NCI-H748 treated with DMSO at 0.1 percent for 48 hours (cell line): ENCODE measurements at regions not wholly inside any gene's neighbourhood (a gene's known extent, or its start where the extent isn't known, plus 50 kb on each side); places are given as distances from the start of the nearest gene placed in this dataset.

ENCODE experiments used
- DNase-seq: peaks from one replicate; lab custom pipeline; 2025; lab: John Stamatoyannopoulos, UW

DNA sequence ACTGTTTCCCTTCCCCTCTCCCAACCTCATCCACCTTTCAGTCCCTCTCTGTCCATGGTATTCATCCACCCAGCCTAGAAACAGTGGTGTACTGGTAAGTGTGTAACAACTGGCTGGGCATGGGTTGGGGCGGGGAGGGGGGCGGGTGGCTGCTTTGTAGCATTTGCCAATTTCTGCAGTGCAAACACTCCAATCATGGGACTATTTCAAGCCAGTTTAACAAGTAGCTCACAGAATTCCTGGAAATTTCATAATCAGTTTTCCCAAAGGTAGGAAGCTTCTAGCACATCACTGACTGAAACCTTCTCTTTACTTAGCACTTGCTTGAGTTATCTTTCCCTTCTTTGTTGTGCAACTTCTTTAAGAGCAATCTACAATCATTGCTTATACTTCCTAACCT is 100.8 kb upstream of the WASF3 start:
- DNase-seq = no peak

DNA sequence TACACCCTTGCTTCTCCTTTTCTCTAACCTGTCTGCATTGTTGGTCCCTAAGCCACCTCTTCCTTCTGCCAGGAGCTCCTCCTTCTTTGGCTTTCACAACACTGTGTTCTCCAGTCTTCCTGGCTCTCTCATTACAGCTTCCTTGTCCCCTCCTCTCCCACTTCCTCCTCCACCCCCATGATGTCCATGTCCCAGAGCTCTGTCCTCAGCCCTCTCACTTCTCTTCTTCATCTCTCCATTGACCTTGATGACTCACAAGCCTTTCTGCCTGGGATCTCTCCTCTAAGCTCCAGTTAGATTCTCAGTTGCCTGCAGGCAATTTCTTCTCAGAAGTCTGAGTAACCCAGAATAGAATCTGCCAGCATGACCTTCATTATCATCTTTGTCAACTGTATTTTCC is 100.3 kb upstream of the WASF3 start:
- no peak for DNase-seq

DNA sequence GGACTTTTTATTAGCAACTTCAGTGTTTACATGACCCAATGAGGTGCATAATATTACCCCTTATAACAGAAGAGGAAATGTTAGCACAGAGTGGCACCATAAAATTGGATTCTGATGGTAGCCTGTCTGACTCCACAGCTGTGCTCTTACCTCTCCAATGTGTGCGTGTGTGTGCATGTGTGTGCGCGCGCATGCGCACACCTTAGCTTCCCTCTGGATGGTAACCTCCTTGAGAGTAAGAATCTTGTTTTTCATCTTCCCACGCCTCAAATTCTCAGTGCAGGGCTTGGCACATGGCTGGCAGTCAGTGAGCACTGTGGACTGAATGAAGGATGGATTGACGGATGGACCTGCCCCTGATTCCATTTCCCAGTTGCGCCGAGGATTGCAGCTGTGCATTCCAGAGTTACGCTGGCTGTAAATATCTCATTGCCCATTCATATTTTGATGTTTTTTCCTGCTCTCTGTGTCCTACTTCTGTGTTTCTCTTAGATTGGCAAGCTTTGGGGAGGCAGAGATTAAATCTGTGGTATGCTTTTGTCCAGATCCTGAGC is 99.2 kb upstream of the WASF3 start:
- no peak for DNase-seq

DNA sequence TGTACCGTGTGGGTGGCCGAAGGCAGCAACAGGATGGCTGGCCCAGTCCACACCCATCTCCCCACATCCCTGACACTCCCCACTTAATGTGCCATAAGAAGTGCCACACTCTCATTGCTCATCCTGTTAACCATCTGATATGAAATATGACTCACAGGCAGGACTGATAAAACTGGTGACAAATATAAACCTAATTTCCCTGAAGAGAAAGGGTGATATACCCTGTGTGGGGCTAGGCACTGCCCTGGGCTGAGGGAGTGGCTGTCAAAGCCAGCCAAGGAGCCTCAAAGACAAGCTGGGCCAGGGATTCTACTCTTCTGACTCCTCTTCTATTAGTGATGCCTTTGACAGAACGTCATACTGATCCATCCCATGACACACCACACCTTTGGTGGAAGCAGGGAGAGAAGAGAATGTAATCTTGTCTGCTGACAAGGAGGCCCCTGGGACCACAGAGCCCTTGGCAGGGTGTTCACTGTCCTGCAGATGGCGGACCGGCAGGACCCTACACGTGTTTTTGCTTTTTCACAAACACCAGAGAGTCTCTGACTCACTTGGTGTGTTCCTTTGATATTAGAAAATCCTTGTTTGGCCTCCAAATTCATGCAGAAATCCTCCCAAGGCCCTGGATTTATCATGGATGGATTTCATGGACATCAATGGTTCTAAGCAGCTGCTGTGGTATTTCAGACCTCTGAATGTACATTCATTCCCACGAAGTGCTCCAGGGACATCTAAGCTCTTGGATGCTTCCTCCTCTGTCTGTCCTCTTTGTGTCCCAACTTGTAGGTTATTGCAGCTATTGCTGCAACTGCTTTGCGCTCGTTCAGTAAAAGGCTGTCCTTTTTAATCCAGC is 98.0 kb upstream of the WASF3 start:
- DNase-seq = no peak

DNA sequence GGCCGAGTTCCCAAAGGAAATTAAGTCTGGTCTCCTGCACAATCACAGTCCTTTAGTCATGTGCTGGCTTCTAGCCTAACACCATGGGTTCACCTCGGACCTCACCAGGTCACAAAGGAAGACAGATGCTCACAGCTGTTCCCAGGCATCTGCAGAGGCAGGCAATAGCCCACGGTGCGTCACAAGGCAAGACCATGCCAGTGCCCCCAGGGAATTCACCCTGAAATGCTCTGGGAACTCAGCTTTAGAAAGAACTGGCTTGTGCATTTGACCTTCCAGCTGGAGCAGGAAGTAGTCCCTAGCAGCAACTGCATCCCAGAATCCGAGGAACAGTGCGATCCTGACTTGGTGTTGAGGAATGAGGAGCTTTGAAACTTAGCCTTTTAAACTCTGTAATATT is 96.8 kb upstream of the WASF3 start:
- DNase-seq = no peak

DNA sequence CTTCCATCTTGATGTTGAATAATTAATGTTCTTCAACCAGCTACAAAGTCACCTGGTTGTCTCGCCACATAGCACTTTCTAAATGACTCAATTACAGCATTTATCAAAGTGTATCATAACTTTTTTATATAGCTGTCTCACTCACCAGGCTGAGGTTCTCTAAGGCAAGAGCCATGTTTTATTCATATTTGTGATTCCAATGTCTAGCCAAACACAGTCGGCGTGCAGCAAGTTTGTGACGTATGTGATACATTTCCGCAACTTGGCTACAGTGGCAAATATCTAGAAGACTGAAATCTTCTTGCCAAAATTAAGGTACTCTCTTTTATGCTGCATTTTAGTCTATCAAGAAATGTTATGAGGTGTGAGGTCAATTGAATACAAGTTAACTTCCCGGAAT is 94.2 kb upstream of the WASF3 start:
- no peak for DNase-seq

DNA sequence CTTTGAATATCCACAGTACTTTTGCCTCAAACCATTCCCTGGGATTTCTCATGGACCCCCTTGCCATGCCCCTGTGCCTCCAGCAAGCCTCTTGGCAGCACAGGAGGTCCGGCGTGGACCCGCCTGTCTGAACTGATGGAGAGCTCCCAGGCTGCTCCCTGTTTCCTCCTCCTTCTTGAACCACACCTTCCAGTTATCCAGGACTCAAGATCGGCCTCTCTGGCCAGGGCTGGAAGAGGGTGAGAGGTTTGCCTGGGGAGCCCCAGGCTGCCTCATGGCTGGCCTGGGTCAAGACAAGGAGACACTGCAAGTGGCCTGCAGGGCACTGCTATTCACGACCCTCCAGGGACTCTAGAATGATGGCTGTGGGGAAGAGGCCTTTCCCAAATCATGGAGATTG is 93.6 kb upstream of the WASF3 start:
- DNase-seq = no peak

DNA sequence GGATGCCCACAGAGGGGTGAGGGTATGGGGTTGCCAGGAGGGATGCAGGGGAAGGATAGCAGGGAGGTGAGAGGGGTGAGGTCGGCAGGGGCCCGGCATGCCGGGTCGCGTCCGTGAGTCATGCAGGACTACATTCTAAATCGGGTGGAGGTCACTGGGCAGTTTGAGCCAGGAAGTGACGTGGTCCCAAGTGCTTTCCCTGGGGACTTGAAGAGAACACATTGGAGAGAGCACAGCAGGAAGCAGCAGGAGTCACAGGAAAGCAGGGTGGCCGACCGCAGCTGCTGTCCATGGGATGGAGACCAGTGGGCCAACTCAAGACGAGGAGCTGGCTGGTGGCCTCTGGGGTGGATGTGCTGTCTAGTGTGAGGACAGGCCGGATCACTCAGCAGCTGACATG is 92.0 kb upstream of the WASF3 start:
- DNase-seq = no peak

DNA sequence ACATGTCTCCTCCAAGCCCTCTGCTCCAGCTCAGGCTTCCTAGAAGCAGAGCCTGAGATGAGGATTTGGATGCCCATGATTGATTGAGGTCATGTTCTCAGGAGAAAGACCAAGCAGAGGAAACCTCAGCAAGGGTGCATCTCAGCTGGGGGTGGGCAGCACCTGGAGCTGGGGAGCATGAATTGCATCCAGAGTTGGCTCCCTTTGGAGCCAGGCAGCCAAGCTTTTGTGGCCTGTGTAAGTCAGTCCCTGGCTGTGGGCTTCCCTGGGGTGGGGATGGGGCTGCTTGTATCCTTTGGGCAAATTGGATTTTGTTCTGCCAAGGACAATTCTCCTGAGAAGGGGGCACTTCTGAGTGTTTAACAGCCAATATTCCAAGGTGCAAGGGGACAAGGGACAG is 91.5 kb upstream of the WASF3 start:
- no peak for DNase-seq

DNA sequence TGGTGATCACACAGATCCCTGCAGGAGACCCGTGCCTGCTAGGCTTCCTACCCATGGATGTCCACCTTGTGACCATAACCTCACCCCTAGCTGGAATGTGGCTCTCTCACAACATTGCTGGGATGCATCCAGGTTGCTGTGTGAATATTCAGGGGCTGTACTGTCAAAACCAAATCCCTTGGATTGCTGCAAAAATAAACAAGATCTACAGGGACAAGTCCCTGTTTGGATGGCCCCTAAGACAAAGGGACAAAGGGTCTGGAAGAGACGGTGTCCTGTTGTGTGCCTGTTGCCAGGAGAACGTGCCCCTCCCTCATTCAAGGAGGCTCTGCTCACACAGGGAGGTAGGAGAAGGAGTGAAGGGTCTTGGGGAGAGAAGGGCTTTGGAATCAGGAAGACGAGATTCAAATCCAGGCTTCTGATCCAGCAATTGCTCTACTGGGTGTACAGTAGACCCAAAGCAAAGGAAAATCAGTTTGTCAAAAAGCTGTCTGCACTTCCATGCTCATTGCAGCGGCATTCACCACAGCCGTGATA is 89.2 kb upstream of the WASF3 start:
- DNase-seq = no peak

DNA sequence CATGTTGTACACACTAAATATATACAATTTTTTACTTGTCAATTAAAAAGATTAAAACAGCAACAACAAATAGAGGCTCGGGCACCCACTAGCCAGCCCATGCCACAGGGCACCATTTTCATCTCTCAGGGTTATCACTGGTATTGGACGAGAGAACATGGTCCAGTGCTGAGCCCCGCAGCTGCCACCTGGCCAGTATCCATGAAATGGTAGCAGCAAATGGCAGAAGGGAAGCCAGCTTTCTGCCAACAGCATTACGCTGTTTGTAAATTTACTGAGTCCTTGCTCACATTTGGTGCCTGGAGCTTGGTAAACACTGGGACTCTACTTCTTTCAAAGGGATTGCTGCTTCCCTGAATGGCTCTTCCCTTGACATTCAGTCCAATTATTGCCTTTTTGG is 87.9 kb upstream of the WASF3 start:
- DNase-seq = peak; percentile 42

DNA sequence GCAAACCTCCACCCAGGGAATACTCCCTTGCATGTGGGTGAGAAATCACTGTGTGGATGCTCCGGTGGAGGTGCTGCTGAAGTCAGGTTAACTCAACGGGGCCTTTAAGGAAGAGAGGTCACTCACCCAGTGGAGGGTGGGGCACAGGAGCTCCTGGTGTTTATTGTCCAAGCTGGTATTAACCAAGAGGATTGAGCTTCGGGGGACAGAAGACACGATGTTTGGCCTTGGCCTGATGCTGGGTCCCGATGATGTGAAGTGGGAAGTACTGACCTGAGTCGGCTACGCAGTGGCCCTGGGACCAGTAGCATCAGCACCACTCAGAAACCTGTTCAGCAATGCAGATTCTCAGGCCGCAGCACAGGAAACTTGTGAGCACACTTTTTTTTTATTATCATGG is 85.7 kb upstream of the WASF3 start:
- no peak for DNase-seq

DNA sequence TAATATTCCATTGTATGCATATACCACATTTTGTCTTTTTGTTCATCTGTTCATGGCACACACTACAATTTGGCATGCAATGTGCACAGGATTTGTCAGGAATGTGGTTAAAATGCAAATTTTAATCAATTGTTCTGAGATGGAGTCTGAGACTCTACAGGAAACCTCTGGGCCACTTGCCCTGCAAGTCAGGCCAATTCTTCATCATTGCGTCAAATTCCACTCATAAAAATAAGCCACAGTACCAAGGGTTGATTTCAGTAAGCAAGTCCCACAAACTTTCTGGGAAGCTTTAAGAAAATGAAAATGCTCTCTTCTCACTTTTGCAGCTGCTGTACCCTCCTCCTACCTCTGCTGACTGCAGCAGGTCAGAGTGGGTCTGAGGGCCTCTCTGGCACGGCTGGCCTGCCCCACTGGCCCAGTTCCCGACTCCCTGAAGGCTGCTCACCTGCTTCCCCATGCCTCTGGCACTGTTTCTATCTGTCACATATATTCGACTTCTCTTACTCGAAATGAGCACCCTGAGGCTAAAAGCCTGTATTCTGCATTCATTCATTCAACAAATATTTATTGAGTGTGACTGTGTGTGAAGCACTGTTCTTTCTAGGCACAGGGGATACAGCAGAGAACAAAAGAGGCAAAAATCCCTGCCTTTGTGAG is 83.8 kb upstream of the WASF3 start:
- peak; percentile 22 for DNase-seq

DNA sequence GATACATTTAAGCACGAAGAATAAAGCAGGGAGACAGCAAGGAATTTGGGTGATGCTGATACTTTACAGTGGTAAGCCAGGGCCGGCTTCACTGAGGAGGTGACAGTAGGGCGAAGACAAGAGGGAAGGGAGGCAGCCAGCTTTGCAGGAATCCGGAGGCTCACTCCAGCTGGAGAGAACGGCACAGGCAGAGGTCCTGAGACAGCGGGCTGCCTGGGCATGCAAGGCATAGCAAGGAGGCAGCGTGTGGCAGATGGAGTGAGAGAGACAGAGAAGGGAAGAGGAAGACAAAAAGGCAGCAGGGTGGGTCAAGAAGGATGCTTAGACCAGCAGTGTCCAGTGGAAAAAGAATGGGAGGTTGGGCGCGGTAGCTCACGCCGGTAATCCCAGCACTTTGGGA is 83.2 kb upstream of the WASF3 start:
- DNase-seq = no peak

DNA sequence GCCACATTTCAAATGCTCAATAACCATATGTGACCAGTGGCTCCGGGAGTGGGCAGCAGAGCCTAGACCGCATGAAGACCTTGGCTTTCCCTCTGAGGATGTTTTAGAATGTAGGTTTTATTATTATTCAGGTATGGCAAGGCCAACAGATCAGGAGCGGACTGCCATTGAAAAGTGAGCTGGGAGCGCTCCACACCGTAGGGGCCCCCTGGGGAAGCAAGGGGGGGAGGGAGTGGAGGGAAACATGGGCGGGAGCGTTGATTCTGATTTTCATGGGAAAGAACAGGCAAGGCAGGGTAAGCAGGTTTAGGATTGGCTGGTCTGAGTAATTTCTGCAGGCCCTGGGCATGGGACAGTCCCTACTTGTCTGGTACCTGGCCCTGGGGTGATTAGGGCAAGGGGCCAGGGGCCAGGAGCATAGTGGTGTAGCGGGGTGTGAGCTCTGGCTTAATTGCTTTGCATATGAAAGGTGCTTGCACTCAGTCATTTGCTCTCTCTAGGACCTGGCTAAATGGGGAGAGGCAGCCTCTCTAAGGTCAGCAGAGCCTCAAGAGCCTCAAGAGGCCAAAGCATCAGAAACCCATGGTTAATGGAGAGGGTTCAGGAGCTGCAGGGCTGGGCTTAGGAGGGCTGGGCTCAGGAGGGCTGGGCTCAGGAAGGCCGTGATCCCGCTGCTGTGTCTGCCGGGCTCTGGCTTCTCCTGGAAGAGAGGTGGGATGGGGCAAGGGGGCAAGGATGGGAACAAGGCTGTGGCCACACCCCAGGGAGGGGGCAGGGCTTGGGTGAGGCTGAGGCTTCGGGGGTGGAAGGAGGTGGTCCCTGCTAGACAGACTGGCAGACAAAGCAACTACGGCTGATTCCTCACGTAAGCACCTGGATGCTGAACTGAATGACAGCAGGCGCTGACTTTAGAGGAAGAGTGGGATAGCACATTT is 82.0 kb upstream of the WASF3 start:
- DNase-seq = no peak

DNA sequence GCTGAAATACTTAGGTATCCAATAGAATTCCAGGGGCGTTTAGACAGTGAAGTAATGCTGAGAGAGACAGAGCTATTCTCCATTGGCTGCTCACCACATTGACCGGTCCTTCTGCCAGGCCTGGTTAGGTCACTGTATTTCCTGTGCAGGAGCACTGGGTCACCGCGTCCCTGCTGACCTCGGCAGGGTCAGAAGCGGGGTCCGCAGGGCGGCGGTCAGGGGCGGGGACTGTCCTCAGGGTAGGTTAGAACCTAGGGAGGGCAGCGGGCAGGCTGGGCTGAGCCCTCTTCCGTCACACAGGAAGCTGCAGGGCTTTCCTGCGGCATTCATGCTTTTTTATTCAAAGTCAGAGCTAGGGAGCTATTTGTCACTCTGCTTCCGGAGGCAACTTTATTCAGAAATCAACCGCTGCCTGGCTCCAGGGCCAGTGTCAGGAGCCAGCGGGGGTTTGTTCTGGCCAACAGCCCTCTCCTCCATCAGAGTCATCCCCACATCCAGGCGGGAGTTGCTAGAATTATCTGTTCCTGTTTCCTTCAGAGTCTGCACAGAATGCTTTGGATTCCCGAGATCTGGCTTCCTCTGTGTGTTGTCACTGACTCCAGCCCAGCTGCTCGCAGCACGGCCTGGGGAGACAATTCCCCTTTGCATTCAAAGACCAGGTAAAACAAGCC is 81.2 kb upstream of the WASF3 start:
- no peak for DNase-seq

DNA sequence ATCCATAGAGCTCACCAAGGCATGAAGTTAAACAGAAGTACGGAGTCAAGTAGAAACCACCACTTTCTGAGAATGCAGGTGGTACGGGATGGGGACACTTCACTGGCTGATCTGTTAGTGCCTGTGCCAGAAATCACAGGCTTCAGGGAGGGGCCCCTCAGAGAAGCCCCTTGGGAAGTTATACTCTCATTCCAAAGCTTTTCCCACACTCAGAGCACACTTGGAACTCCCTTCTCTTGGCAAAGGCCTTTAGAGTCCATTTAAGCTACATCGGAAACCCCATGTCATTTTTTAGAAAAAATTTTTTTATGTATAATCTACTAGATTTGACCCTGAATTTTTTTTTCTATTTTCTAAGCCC is 80.7 kb upstream of the WASF3 start:
- no peak for DNase-seq

DNA sequence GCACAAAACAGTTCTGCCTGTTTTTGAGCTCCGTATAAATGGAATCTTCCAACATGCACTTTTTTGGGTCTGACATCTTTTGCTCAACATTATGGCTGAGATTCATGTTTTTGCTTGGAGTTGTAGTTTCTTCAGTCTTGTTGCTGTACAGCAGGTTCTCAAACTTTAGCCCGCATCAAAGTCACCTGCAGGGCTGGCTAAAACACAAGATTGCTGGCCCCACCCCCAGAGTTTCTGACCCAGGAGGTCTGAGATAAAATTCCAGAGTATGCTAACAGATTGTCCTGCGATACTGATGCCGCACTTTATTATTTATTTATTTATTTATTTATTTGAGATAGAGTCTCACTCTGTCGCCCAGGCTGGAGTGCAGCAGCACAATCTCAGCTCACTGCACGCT is 79.8 kb upstream of the WASF3 start:
- DNase-seq = no peak

DNA sequence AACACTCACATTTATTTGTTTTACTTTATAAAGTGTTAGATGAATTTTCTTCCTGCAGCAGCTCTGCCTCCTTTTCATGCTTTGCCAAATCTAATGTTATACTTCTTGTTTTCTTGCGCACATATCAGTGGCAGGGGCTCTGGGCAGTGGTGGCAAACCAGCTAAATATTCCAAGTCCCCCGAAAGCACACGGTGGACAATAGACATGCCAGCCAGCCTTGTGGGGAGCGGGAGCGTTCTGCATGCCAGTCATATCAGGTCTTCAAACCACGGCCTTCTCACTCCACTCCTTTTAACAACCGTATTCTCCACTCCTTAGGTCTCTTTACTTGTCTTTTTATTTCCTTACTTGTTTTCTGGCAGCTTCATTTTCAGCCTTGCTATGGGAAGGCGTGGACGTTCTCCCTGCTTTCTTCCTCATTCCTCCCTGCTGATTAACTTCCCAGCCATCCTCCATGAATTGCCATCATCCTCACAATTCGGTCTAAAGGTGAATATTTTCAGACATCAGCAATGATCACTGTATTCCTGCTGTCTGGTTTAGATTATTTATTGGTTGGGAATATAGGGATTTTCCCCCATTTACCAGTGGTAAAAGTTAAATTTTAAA is 77.1 kb upstream of the WASF3 start:
- no peak for DNase-seq

DNA sequence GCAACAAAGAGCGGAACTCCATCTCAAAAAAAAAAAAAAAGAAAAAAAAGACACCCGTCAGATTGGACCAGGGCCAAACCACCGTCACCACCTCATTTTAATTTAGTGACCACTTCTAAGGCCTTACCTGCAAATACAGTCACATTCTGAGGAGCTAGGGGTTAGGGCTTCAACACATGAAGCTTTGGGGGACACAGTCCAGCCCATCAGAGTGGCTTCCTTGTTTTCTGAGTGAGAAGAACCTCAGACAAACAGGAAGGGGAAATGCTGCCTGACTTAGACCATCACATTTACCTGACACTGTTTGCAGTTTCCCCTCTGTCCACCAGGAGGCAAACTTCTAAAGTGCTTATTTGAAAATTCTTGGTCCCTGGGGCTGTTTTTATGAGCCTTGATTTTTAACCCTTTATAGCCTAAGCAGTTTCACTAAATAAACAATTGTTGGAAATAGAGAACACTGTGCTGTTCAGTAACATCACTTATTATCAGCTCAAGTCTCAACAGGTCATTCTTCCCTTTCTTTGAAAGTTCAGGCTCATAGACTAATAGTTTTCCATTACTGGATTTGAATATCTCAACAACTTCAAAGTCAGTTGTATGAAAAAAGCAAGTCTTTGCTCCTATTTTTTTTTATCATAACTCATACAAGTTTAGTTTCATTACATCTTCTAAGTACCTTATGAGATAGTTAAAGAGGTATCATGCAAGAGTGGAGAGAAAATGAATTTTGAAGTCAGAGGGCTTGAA is 74.9 kb upstream of the WASF3 start:
- DNase-seq = peak; percentile 50
